IPS-20b (cell line): ENCODE measurements at regions not wholly inside any gene's neighbourhood (a gene's known extent, or its start where the extent isn't known, plus 50 kb on each side); places are given as distances from the start of the nearest gene placed in this dataset.
"Not testable (repeated sequence)": the region's sequence is repeated elsewhere in the genome, so short reads cannot be mapped to it uniquely, and the experiment has no call there.

Experiments
- H3K27ac ChIP-seq: one replicate; pipeline ENCODE4 v1.5.1; 2013; ENCODE audit warnings: low read length
- H3K27me3 ChIP-seq: 2 replicates; pipeline ENCODE4 v1.6.1; 2013; ENCODE audit warnings: mild to moderate bottlenecking, low read length, inconsistent platforms; ENCODE audit not compliant: insufficient read depth
- H3K36me3 ChIP-seq: 2 replicates; pipeline ENCODE4 v1.6.1; 2013; ENCODE audit warnings: low read depth, mild to moderate bottlenecking, inconsistent platforms, low read length, moderate library complexity; ENCODE audit not compliant: insufficient read depth
- H3K4me1 ChIP-seq: 2 replicates; pipeline ENCODE4 v1.6.1; 2013; ENCODE audit warnings: mild to moderate bottlenecking, control low read depth, inconsistent platforms, low read length, moderate library complexity; ENCODE audit not compliant: insufficient read depth
- H3K4me3 ChIP-seq: 2 replicates; pipeline ENCODE4 v1.5.1; 2013; ENCODE audit warnings: mild to moderate bottlenecking, low read length, inconsistent platforms
- H3K9ac ChIP-seq: 2 replicates; pipeline ENCODE4 v1.6.1; 2013; ENCODE audit warnings: low read depth, mild to moderate bottlenecking, inconsistent platforms, low read length, moderate library complexity
- H3K9me3 ChIP-seq: 2 replicates; pipeline ENCODE4 v1.6.1; 2013; ENCODE audit warnings: mild to moderate bottlenecking, low read depth, low read length, inconsistent platforms; ENCODE audit not compliant: insufficient read depth

GRCh38 chr4:153090670-153091385 is 113.4 kb upstream of the TRIM2 start:
- Histone ChIP-seq H3K27me3 (no peaks in the 10 kb centered on the region), H3K4me3 (no peak overlapping the region), H3K27ac (no peak overlapping the region)

GRCh38 chr4:153093396-153093795 is 110.8 kb upstream of the TRIM2 start:
- no peaks in the 10 kb centered on the region; the same call in 1 of the 2 replicates for H3K4me1 ChIP-seq
- H3K4me3 ChIP-seq: no peak overlapping the region
- H3K36me3 ChIP-seq: no peaks in the 10 kb centered on the region
- H3K9me3 ChIP-seq: no peaks in the 10 kb centered on the region
- no peaks in the 10 kb centered on the region for H3K27me3 ChIP-seq
- H3K27ac ChIP-seq: no peak overlapping the region
- no peak overlapping the region for H3K9ac ChIP-seq

More at GRCh38 chr4:153090670-153091385, 113.4 kb upstream of the TRIM2 start:
- H3K36me3 ChIP-seq: no peaks in the 10 kb centered on the region
- no peaks in the 10 kb centered on the region for H3K9me3 ChIP-seq
- no peaks in the 10 kb centered on the region; the same call in 1 of the 2 replicates for H3K4me1 ChIP-seq
- no peak overlapping the region for H3K9ac ChIP-seq

- no peak overlapping the region for H3K27ac ChIP-seq
- H3K36me3 ChIP-seq: no peaks in the 10 kb centered on the region
Measured at GRCh38 chr4:153093802-153094201, 110.4 kb upstream of the TRIM2 start.

GRCh38 chr4:153094435-153094834 is 109.8 kb upstream of the TRIM2 start:
- H3K4me1 ChIP-seq: no peaks in the 10 kb centered on the region
- H3K27me3 ChIP-seq: no peaks in the 10 kb centered on the region
- H3K9me3 ChIP-seq: no peaks in the 10 kb centered on the region
- no peaks in the 10 kb centered on the region for H3K36me3 ChIP-seq
- H3K4me3 ChIP-seq: no peak overlapping the region
- H3K27ac ChIP-seq: no peak overlapping the region
- no peak overlapping the region for H3K9ac ChIP-seq

More at GRCh38 chr4:153093802-153094201, 110.4 kb upstream of the TRIM2 start:
- Histone ChIP-seq H3K9ac (no peak overlapping the region), H3K4me1 (no peaks in the 10 kb centered on the region; the same call in 1 of the 2 replicates), H3K4me3 (no peak overlapping the region), H3K9me3 (no peaks in the 10 kb centered on the region), H3K27me3 (no peaks in the 10 kb centered on the region)

GRCh38 chr4:153095448-153096204 is 108.6 kb upstream of the TRIM2 start:
- no peaks in the 10 kb centered on the region for H3K4me1 ChIP-seq
- no peak overlapping the region for H3K4me3 ChIP-seq
- H3K9ac ChIP-seq: no peak overlapping the region
- H3K27me3 ChIP-seq: no peaks in the 10 kb centered on the region
- H3K27ac ChIP-seq: no peak overlapping the region
- no peaks in the 10 kb centered on the region for H3K9me3 ChIP-seq
- H3K36me3 ChIP-seq: no peaks in the 10 kb centered on the region

- H3K4me3 ChIP-seq: no peak overlapping the region
- no peaks in the 10 kb centered on the region for H3K4me1 ChIP-seq
- H3K27ac ChIP-seq: no peak overlapping the region
- H3K27me3 ChIP-seq: no peaks in the 10 kb centered on the region
- no peaks in the 10 kb centered on the region for H3K9me3 ChIP-seq
- no peak overlapping the region for H3K9ac ChIP-seq
- H3K36me3 ChIP-seq: no peaks in the 10 kb centered on the region
Measured at GRCh38 chr4:153096344-153096743, 107.9 kb upstream of the TRIM2 start.

GRCh38 chr4:153098427-153098826 is 105.8 kb upstream of the TRIM2 start:
- H3K4me3 ChIP-seq: no peak overlapping the region
- no peak overlapping the region for H3K9ac ChIP-seq
- no peaks in the 10 kb centered on the region for H3K36me3 ChIP-seq
- no peaks in the 10 kb centered on the region for H3K27me3 ChIP-seq
- no peaks in the 10 kb centered on the region for H3K4me1 ChIP-seq
- no peaks in the 10 kb centered on the region for H3K9me3 ChIP-seq
- no peak overlapping the region for H3K27ac ChIP-seq

- no peaks in the 10 kb centered on the region for H3K27me3 ChIP-seq
- H3K36me3 ChIP-seq: no peaks in the 10 kb centered on the region
- no peak overlapping the region for H3K27ac ChIP-seq
- H3K4me3 ChIP-seq: no peak overlapping the region
- H3K9ac ChIP-seq: no peak overlapping the region
- H3K4me1 ChIP-seq: no peaks in the 10 kb centered on the region
- H3K9me3 ChIP-seq: no peaks in the 10 kb centered on the region
Measured at GRCh38 chr4:153099391-153100140, 104.7 kb upstream of the TRIM2 start.

GRCh38 chr4:153106736-153107135 is 97.5 kb upstream of the TRIM2 start:
- not testable (repeated sequence) for H3K9ac ChIP-seq, H3K36me3 ChIP-seq, H3K4me1 ChIP-seq, H3K4me3 ChIP-seq, H3K9me3 ChIP-seq, H3K27me3 ChIP-seq, H3K27ac ChIP-seq

GRCh38 chr4:153107246-153107645 is 97.0 kb upstream of the TRIM2 start:
- no peaks in the 10 kb centered on the region for H3K4me1 ChIP-seq
- H3K4me3 ChIP-seq: no peak overlapping the region
- no peak overlapping the region for H3K27ac ChIP-seq
- no peaks in the 10 kb centered on the region for H3K36me3 ChIP-seq
- no peaks in the 10 kb centered on the region for H3K9me3 ChIP-seq
- no peak overlapping the region for H3K9ac ChIP-seq
- H3K27me3 ChIP-seq: no peaks in the 10 kb centered on the region

GRCh38 chr4:153109296-153109849 is 94.9 kb upstream of the TRIM2 start:
- H3K9ac ChIP-seq: no peak overlapping the region
- no peaks in the 10 kb centered on the region for H3K36me3 ChIP-seq
- no peak overlapping the region for H3K4me3 ChIP-seq
- no peaks in the 10 kb centered on the region for H3K4me1 ChIP-seq
- H3K27ac ChIP-seq: no peak overlapping the region
- no peaks in the 10 kb centered on the region for H3K9me3 ChIP-seq
- H3K27me3 ChIP-seq: no peaks in the 10 kb centered on the region
